ENCODE measurements at regions not wholly inside any gene's neighbourhood (a gene's known extent, or its start where the extent isn't known, plus 50 kb on each side); places are given as distances from the start of the nearest gene placed in this dataset.
A peak's percentile ranks its signal among the peaks of the same experiment; 100 is the strongest.

DNA sequence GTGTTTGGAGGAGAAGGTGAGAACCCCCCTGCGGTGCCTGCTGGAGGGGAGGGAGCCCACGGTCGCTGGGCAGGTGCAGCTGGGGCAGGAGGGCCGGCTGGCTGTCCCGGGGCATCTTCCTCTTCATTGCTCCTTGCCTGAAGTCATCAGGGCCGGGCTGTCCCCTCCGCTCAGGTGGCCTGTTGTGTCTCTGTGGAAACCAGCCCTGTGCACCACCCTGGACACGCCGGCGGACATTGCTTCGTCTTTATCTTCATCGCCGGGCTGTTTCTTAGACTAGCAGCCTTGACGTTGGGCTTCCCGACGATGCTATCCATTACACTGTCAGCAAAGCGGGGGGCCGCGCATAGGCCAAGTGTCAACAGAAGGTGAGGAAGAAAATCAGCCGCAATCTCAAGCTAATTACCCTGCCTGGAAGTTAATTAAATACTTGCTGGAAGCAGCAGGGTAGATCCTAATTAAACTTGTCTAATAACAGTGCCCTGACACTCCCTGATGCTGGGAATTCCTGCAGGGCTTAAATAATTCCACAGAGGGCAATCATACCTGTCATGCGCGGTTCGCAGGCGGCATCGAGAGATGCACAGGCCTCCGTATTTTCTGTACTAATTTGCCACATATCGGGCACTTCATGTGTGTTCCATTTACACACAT is 111.4 kb upstream of the SOX1 start:
- no peak for DNase-seq

DNA sequence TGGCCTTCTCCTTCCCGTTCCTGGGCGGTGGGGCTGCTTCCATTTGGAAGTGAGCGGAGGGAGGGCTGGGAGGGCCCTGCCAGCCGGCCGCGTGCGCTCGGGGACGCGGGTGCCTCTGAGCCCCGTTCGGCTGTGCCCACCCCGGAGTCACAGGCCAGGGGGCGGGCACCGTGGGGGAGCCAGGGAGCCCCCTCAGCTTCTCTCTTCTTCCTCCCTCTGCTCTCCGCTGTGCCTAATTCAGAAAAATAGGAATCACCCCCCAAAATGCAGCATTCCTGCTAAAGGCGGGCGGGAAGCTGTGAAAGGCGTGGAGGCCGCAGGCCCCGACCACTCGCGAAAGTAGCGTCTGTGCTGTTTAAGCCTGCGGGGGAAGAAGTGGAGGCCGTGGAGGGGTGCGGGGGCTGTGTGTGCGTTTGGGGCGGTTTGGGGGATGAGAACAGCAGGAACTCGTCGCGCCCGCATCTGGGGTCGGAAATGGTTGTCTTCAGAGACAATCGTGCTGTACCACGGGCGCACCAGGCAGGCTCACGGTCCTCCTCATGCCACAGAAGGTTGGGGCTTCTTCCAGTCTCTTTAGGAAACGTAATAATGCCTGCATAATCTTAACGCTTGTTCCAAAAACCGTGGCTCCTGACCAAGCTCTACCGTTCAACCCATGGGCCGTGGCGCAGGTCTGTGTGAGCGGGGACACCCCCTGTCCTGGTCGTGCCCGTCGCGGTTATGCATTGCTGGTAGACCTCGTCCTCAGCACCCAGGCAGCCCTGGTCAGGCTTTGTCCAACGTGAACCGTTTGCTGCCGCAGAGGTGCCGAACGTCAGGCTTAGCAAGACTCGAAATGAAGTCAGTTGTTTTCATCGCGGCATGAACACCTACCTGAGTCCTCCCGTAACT is 110.4 kb upstream of the SOX1 start:
- no peak for DNase-seq

DNA sequence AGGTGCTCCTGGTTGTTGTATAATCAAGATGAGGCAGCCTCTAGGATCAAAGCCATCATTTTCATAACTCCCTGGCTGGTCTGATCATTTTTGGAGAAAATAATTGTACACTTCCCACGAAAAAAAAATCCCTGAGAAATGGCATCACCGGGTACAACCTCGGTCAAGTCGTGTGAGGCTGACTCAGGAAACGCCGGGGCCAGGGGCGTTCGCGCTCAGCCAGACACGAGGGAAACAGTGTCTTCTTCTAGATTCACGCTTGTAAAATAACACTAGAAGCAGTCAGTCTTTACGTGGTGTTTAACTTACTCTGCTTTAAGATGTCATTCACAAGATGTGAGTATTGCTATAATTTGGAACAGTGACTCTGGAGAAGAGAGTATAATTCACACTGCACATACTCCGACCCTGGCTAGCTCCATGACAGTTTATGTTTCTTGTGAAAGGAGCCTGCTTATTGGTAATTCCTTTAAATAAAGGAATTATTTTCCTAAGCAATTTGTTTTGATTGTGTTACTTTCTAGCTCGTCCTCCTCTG is 109.0 kb upstream of the SOX1 start:
- DNase-seq, result no peak

DNA sequence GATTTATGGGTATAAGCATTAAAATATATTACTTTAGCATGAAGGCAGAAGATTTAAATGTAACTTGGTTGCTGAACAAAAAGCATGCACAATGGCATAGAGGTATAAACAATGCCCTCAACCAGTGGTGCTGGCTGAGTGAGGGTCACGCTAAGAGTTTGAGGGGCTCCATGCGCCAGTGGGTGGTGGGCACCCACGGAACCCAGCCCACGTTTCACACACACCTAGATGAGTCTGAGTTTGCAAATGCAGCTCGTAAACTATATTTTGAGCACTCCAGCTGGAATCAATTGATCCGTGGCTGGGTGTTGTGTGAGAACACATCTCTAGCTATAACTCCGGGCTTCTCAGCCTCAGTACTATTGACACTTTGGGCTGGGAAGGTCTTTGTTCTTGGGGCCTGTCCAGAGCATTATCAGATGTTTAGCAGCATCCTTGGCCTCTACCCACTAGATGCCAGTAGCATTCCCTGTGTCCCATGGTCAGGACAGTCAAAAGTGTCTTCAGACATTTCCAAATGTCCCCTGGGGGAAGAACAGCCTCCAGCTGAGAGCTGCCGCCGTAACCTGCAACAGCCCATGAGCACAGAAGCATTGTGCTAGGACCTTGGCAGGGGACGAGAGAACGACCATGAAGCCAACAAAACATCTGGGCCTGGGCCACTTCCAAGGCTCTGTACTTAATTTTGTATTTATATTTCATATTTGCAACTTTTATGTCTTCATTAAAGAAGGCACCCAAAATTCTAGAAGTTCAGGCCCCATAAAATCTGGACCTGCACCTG is 108.1 kb upstream of the SOX1 start:
- DNase-seq, result no peak

DNA sequence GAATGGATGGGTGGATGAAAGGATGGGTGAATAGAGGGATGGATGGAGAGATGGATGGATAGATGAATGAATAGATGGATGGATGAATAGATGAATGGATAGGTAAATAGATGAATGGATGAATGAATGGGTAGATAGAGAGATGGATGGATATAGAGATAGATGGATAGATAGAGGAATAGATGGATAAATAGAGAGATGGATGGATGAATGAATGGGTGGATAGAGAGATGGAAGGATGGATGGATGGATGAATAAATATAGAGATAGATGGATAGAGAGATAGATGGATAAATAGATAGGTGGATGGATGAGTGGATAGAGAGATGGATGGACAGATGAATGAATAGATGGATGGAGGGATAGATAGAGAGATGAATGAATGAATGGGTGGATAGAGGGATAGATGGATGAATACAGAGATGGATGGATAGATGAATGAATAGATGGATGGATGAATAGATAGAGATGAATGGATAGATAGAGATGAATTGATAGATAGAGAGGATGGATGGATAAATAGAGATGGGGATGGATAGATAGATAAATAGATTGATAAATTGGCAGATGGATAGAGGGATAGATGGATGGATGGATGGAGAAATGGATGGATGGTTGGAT is 106.7 kb upstream of the SOX1 start:
- no peak for DNase-seq

DNA sequence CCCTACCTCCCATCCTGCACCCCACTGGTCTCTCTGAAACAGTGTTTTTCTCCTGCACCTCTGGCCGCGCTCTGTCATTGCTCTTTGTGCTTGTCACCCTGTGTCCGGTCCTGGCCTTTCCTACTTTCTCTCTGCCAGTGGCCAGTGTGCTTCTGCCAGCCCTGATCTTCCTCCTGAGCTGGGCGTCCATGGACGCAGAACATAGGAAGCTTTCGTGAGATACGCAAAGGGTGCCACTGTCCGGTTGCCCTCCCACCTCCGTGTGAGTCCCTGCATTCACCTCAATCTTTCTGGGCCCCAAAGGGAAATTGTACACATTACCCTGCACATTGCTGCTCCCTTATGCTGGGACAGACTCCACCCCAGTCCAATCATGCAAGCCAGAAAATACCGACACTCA is 105.7 kb upstream of the SOX1 start:
- DNase-seq, result no peak

DNA sequence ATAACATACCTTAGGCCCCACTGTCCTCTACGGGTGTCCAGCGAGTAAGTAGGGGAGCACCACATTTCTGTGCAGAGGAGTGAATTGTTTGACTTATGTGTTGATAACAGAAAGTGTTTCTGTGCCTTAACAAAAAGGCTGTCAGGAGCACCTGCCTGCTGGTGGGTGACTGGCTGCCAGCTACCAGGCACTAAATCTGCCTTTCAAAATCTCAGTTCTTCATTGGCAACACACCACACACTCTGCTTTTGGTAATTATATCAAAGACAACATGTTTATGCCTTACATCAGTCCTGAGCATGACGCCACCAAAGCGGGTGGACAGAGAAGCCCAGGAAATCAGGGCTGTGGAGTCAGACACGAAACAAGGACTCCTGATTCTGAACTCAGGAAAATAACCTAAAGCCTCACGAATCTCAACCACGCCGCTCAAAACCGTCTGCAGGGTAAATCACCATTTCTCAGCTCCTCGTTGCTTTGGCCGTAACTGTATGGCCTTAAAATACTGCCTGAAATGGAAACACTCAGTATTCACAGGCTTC is 105.2 kb upstream of the SOX1 start:
- no peak for DNase-seq

DNA sequence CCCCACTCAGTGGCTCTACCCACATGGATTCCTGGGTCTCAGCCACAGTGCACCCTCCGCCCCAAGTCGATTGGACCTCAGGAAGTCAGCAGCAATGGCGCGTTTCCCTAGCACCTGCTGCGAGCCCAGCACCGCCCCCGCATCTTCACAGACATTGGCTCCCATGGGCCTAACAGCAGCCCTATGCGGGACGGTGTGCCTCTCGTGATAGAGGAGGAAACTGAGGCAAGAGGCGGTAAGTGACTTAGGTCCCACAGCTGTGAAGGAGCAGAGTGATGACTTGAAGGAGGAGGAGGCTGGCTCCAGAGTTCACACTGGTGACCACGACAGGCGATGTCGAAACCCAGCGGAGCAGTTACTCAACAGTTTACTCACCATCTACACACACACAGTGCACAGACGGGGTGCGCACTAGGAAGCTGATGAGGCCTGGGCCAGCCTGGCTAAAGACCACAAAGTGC is 104.5 kb upstream of the SOX1 start:
- DNase-seq, result peak; percentile 33

DNA sequence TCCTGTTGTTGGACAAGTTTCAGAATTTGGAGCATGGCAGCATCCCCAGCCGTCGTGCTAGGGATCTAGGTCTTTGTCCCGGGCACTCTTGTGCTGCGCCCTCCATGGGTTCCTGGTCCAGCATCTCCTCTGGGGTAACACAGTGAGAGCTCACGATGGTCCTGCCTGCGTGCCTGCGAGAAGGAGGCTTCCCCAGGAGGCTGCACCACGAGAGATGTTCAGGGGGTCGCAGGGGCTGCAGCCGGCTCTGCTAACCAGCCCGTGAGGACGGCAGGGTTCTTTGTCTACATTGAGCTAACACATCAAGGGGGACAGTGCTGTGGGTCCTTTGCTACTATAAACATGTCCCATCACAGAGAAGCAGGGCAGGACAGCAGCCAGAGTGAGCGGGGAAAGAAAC is 103.9 kb upstream of the SOX1 start:
- no peak for DNase-seq

DNA sequence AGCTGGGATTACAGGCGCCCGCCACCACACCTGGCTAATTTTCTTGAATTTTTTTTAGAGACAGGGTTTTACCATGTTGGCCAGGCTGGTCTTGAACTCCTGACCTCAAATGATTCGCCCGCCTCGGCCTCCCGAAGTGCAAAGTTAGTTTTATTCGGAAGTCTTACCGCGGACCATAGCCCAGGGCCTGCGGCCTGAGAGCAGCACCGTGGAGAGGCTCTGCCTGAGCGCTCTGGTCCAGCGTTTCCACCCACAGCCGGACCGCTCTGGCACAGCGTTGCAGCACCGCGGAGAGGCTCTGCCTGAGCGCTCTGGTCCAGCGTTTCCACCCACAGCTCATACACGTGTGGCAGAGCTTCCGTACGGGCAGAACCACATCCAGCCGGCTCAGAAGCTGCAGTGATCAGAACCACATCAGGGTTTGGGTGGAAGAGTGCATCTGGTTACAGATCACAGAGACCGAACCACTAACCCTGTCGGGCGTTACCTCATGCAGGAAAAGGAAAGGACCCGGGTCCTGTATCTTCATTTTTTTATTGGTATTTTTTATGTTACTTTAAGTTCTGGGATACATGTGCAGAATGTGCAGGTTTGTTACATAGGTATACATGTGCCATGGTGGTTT is 102.4 kb upstream of the SOX1 start:
- no peak for DNase-seq

DNA sequence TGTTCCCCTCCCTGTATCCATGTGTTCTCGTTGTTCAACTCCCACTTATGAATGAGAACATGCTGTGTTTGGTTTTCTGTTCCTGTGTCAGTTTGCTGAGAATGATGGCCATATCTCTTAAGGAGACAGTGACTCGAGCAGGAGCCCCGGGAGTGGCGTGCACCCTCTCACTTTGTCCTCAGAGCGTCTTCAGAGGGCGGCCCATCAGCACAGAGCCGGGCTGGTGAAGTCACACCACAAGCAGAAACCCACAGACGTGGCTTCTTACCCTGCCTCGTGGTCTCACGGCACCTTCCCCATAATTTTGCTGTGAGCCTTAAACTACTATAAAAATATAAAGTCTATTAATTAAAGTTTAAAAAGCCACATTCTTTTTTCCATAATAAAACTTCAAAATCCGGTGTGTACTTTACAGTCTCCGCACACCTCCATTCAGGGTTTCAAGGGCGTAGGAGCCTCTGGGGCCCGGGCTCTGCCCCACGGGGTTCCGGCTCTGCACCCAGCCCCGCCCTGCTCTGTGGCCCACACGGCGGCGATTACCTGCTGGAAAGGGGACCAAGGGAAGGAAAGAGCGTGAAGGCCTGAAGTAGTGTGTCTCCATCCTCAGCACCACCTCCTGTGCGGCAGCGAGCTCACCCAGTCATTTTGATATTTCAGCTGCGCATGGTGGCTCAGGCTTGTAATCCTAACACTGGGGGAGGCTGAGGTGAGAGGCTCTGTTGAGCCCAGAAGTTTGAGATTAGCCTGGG is 101.3 kb upstream of the SOX1 start:
- no peak for DNase-seq

DNA sequence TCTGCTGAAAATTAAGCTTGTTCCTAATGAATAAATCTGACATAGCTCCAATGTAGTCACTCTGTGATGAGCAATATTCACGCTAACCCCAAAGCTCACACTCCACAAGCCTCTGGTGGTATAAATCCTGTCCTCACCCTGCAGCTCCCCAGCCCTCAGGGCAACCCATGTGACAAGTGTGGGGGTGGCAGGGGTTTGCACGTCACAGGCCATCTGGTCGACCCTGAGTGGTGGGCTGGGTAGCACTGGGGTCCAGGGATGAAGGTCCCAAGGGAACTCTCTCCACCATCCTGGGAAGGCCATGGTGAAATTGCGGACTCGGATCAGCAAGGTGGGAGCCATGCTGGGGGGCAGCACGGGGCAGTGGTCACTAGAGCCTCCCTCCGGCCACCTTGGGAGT is 100.0 kb upstream of the SOX1 start:
- no peak for DNase-seq

DNA sequence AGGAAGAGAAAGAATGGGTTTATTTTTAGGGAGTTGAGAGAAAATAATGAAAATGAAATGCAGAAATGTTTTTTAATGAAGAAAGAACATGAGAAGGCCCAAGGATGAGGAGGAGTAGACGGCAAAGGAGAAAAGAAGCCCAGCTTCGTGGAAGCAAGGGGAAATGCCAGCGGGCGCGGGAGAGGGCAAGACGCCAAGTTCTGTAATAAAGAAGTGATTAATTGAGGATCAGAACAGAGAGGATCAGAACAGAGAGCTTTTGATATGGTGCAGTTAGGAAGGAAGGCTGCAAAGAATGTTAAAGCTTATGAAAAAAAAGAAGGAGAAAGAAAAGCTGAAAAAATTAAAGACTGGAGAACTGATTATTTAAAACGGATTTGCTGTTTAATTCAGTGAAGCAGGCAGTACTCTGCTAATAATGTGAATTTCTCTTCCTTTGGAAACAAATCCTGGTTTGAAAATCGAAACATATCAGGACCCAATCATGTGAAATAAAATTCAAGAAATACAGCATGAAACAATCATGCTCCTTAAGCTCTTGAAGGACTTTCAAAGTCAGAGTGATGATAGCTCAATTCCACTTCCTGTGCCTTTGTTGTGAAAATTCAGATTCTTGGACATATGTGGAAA is 99.3 kb upstream of the SOX1 start:
- no peak for DNase-seq

DNA sequence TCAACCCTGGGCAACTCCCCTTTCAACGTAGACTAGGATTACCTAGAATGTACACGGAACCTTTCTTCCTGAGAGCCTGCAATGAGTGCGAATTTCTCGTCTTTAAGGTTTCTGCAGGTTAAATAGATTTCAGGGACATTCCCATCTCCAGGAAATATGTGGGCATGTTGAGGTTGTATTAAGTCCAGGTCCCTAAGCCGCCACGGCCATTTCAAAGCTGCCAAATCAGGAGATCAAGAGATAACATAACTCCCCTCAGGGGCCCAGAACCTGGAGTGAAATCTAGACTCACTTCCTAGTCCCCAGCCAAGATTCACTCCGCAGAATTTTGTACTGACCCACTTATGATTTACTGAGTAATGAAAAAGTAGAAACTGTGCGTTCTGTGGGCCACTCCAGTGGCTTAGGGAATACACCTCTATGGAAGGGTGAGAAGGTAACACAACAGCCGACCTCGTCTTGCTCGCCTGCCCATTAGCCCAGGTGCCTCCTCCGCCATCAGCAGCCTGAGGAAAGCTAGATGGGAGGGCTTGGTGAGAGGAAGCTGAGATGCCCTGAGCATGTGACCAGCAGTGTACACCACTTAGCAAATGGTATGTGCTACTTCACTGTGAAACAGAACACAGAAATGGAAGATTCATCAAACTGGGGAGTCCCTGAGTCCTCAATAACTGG is 98.5 kb upstream of the SOX1 start:
- DNase-seq, result no peak

DNA sequence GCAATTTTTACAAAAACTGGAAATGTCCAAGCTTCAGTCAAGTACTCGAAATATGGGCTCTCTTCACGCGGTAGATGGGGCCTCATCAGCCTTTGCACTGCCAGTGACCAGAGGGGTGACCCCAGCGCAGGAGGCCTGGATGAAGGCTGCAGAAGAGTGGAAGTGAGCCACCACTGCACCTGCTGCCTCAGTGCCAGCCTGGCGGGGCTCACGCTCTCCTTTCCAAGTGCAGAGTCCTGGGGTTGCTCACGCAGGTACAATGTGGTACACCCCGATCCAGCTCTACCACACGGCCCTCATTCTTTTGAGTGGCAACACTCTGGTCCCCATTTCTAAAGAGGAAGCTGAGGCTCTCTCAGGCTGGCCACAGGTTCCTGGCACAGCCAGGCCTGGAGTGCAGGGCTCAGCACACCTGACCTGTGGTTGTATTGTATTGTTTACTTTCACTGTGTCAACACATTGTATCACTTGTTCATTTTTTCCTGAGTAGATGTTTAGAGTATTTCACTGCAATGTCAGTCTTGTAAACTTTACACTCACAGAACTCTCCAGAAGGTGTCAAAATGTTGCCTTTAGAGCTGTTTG is 97.3 kb upstream of the SOX1 start:
- DNase-seq, result no peak

DNA sequence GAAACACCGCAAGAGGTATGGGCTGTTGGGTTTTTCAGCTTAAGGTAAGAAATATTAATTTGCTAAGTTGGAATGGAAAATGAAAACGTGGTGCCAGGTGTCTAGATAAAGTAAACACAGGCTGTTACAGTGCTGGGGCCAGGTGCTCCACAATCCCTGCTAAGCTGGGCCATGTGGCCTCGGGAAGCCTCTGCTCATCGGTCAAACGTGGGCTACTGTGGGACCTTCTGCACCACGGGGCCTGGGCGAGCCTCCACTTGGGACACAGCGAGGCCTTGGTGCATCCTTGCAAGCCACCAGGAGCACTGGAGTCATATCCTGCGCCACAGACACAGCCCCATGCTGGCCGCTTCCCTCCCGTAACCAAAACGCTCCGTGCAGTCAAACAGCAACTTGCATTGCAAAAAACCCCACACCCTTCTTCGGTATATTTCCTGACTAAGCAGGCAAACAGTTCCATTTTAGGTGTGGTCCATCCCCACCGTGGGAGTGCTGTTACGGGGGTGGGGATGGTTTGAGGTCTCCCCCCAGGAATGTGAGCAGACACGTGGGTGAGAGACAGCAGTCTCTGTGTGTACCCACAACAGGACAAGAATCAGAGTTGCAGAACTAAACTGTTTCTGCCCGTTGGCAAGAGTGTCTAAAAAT is 96.3 kb upstream of the SOX1 start:
- DNase-seq, result no peak

DNA sequence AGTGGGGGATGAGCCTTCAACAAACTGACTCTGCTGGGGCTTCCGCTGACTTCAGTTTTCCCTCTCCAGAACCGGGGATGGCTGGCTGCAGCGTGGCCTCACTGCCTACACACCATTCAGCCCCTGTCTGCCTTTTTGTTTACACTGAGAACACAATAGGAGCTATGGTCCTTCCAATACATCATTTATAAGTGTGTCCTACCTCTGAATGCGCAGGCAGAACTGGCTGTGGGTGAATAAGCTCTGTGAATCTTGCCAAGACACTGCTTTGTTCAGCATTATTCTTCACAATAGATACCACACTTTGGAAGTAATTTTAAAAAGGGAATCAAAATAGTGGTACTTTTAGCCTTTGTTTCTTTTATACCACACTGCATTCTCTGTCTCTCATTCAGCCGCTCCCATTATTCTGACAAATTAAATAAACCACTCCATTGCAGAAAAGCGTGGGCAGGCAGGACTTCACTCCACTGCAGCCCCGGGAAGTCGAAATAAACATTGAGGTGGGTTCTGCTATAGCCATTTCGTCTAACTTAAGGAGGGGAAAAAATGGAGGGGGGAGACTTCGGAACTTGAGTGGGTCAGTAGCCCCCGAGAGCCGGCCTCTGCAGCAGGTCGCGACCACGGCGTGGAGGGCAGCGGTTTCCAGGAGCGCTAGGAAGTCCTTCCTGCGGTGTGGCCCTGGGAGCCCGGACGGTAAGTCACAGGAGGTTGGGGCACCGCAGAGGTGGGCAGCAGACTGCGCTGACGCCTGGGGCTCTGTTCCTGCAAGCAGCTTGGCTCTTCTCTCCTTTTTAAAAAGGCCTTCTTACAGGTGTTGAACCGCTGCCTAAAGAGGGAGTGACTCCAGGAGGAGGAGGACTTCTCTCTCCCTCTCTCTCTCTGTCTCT is 94.8 kb upstream of the SOX1 start:
- no peak for DNase-seq

DNA sequence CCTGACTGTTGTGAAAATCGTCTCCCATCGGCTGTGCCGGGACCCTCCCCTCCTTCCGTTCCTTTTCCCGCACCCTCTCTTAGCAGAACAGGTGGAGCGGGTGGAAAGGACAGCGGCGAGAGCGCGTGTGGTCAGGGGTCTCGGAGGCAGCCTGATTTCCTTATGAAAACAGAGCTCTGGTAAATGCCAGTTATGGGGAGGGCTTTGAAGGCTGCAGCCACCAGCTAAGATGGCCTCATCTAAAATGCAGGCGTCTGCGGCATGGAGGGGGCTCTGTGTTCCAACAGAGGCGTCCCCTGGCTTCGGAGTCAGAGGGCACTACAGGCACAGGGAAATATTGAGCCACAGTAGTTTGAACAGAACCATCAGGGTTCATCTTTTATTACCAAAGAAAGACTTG is 93.8 kb upstream of the SOX1 start:
- no peak for DNase-seq

Data from hematopoietic multipotent progenitor cell treated with erythropoietin and hydrocortisone succinate and interleukin-3 and kit ligand, for 4 days (in vitro differentiated cells).